Superior temporal gyrus (tissue), 1 donor: ENCODE measurements at regions not wholly inside any gene's neighbourhood (a gene's known extent, or its start where the extent isn't known, plus 50 kb on each side); places are given as distances from the start of the nearest gene placed in this dataset.
"Not testable (repeated sequence)": the region's sequence is repeated elsewhere in the genome, so short reads cannot be mapped to it uniquely, and the experiment has no call there.

Source experiments
- DNase-seq: peaks from one replicate; pipeline ENCODE4 v3.0.0-alpha.2; 2016; ENCODE audit errors: extremely low spot score

DNA sequence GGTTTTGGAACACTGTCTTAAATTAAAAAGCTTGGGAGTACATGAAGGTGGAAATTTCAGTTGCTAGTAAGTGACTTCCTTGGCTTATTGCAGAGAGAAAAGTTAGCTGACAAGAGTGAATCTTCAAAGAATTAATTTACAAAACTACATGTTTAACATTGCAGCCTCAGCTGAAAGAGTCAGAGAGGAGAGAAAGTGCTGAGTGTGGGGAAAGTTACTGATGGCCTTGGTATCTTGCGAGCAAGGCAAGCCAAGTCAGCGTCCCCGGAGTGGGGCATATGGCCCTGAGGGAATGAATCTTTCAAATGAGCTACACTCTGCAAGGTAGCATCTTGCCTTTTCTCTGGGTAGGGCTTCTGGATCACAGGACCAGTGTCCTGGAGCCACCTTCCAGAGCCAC is 131.3 kb downstream of the LPIN1 start:
- DNase-seq = no peak

DNA sequence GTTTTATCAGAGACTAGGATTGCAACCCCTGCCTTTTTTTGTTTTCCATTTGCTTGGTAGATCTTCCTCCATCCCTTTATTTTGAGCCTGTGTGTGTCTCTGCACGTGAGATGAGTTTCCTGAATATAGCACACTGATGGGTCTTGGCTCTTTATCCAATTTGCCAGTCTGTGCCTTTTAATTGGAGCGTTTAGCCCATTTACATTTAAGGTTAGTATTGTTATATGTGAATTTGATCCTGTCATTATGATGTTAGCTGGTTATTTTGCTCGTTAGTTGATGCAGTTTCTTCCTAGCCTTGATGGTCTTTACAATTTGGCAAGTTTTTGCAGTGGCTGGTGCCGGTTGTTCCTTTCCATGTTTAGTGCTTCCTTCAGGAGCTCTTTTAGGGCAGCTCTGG is 138.8 kb downstream of the LPIN1 start:
- not testable (repeated sequence) for DNase-seq

DNA sequence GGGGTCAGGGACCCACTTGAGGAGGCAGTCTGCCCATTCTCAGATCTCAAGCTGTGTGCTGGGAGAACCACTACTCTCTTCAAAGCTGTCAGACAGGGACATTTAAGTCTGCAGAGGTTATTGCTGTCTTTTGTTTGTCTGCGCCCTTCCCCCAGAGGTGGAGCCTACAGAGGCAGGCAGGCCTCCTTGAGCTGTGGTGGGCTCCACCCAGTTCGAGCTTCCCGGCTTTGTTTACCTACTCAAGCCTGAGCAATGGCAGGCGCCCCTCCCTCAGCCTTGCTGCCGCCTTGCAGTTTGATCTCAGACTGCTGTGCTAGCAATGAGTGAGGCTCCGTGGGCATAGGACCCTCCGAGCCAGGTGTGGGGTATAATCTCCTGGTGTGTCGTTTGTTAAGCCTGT is 140.5 kb downstream of the LPIN1 start:
- not testable (repeated sequence) for DNase-seq

DNA sequence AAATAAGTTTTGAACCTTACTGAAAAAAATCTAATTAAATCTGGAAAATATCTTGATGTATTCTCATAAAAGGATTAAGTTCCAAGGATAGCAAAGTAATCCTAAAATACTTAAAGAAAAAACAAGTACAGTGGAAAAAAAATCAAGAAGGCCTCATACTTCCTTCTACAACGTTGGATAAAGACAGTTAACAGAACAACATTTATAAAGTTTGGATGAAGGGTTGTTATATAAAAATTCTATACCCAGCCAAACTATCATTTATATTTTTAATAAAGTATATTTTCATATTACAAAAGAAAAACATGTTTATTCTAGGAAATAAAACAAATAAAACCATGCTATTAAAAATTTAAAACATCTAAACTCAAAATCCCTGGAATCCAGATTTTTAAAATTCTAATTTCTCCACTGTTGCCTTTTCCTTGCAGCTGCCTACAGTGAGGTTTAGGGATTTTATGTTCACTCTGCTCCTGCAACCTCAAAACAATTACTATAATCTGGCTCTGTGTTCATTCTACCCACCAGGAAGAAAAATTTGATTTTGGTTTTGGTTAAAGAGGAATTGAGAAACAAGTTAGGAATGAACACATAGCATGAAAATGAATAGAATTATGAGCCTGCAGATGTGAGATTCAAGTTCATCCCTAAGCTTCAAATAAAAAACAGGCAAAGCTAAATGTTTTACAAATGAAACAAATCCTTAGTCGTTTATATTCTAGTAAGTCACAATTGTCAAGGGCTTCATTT is 142.8 kb downstream of the LPIN1 start:
- DNase-seq = no peak

DNA sequence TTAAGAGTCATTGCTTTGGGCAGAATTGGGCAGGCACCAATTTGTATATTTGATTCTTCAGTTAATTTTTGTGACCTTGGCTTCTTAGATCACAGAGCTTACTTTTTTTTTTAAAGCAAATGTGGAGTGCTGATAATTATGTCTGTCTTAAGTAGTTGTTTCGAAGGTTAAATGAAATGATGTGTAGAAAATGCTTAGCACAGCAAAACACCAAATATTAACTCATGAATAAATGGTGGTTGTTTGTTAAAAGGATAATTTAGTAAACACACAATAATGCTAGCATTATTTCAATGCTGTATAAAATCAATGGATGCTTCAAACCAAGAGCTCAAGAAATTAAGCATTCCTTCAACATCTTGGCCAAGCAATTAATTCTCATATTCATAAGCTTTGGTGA is 143.4 kb downstream of the LPIN1 start:
- no peak for DNase-seq

DNA sequence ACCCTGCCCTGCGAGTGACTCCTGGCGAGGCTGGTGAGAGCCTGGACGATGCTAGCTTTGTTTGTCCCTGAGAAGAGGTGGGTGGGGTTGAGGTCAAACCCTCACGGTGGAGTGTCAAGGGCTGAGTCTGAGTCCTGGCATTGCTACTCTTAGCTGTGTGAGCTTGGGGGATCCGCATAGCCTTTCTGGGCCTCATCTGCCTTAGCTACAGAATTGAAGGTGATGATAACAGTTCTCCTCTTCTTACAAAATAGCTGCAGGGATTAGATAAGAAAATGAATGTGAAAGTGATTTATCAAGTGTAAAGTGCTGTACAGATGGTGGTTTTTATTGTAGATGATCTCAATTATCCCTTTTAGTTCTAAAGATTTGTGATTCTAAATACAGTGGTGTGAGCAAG is 144.6 kb downstream of the LPIN1 start:
- DNase-seq = no peak

DNA sequence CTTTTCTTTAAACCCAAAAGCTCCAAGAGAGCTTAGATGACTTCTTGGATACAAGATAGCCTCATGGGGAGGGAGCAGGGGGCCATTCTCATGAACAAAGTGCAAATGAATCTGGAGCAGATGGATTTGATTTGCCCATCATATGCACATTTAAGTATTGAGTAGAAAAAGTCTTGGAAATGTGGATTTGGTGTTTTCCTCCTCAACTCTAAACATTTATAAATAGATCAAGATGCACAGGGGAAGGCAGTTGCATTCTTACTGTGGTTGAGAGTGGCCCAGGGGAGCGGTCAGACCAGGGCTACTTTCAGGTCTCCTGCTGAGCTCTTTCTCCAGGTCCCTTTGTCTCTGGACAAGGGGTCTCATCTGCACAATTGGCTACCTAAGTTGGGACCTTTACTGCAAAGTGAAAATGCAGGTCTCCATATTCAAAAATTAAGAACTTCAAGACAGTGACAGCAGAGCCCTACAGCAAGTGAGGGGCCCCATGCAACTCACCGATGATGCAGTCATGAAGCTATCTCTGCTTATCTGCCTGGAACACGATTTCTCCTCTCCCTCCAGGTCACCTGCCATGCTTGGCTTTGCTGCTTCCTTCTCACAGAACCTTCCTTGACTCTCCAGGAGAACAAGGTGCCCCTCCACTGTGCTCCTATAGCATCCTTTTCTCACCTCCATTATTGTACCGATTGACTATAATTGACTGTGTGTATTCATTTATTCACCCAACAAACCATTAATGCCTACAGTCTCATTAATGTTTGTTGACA is 145.4 kb downstream of the LPIN1 start:
- no peak for DNase-seq

DNA sequence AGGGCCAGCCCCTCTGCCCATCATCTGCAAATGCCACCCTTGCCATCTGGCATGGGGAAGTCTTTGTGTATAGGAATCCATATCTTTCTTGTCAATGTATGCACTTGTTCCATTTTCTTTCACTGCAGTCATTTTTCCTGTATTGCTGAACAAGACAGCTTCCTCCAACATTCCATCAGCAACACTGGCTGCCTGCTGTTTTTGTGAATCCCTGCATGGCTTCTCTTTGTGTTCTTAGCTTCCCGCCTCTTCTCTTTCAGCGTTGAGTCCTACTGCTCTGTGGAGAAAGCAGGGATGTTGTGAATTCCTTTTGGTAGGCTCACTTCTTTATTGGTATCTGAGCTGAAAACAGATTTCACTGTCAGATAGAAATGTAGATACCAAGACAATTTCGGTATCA is 150.0 kb downstream of the LPIN1 start:
- no peak for DNase-seq

DNA sequence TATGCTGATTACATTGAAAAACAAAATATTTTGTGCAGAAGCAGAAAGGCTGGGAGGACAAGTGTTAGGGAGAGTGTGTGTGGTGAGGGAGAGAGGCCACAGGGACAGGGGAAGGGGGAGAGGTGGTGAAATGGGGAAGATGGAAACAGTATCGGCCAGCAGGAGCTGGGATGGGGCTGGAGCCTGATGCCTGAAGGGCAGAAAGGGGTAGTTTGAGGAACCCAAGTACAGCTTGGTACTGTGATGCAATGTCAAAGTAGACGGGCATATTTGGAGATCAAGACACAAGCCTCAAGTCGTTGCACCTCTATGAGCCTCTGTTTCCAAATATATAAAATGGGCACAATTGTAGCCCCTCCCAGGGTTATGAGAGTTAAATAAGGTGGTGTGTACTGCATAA is 152.1 kb downstream of the LPIN1 start:
- DNase-seq = no peak

DNA sequence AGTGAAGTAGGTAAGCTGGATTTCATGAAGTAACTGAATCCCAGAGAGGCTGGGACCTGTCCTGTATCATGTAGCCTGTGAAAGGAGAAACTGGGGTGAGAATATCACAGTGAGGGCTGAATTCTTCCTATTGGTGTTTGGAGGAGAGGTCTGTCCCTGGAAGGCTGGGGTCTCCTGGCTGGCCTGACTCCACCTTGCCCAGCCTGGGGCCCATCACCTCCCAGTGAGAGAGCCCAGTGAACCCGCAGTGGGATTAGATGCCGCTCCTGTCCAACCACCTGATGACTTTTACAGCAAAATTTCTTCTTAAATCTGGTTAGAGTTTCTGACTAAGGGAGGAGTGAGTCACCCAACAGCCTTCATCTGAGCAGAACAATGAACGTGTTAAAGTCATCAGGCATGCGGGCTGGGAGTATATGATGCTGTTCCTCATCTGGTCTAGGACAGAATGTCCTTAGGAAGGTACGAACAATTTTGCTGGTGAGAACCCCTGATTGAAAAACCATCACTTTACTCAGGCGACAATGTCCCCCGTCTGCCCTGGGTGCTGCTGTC is 152.9 kb downstream of the LPIN1 start:
- DNase-seq = no peak

DNA sequence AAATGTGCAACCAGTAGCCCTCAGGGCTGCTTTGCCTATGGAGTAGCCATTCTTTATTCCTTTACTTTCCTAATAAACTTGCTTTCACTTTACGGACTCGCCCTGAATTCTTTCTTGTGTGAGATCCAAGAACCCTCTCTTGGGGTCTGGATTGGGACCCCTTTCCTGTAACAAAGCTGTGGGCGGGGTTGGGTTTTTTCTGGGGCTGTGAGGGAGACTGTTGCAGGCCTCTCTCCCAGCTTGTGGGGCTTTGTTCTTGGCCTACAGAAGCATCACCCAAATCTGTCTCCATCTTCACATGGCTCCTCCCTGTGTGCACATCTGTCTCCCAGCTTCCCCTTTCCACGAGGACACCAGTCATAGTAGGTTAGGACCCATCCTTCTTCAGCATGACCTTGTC is 154.5 kb downstream of the LPIN1 start:
- DNase-seq = not testable (repeated sequence)

DNA sequence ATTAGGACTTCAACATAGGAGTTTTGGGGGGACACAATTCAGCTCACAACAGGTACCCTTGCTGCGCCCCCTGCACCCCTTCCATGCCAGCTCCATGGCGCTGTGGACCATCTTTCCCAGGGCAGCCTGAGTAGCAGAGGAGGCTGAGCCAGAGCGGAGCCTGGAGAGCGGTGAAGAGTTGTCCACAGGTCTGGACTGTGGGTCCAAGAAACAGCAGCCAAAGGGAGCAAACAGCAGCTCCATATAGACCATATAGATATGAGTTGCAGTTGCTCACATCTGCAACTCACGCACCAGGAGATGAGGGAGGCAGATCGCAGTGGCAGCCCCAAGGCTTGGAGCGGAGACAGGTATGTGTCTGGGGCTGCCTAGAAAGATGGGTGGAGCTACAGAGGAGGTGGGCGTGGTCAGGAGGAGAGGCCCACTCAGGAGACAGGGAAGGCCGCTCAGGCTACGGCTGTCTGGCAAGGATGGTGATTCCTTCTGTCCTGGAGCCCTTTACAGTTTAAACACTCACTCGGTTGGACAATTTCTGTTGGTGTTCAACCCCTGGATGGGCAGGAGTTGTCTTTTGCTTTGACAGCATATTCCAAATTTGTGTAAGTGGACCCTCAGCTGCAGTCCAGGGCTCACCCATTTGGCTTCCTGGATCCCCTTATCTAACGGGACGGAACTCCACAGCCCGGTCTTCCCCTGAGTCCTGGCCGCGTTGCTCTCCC is 155.1 kb downstream of the LPIN1 start:
- DNase-seq = no peak

DNA sequence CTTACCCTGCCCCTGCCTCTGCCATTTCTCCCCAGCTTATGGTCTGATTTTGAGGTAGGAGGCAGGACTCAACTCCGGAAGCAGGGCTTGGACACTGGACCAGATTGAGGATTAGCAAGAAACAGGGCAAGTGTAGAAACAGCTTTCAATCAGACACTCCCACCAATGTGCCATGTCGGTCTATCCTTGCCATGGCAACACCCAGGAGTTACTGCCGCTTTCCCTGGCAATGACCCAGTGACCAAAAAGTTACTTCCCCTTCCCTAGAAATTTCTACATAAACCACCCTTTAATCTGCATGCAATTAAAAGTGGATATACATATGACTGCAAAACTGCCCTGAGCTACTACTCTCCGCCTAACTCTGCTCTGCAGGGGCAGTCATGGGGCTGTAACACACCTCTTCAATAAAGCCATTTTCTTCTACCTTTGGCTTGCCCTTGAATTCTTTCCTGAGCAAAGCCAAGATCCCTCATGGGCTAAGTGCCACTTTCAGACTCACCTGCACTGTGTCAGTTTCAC is 156.7 kb downstream of the LPIN1 start:
- no peak for DNase-seq

DNA sequence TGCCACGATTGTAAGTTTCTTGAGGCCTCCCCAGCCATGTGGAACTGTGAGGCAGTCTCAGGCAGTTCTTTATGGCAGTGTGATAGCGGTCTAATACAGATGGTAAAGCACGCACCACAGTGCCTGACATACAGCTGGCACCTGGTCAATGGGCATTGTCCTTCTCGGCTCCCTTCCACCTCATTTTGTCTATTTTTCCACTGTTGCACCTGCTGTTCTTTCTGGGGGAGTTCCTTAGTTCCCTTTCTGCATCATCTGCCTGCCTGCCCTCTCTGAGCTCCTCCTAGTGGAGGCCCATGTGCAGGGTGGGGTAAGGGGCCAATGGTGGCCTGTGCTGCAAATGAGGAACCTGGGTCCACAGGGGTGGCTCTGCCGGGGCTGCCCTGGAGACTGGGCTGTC is 157.6 kb downstream of the LPIN1 start:
- DNase-seq = no peak

DNA sequence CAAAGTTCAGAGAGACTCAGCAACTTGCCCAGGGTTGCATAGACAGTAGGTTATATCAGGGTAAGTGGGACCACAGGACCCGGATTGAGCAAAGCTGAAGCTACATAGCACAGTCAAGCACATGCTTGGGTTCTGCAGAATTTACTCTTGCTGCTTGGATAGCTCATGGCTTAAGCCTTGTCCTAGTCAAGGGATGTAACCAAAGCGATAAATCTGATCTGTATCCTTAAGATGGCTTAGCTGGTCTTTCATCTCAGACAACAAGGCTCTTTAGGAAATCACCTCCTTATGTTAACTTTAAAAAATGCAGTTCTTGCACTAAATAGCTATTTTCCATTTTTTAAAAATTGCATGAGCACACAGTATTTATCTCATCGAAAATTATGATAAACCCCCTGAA is 158.5 kb downstream of the LPIN1 start:
- no peak for DNase-seq

DNA sequence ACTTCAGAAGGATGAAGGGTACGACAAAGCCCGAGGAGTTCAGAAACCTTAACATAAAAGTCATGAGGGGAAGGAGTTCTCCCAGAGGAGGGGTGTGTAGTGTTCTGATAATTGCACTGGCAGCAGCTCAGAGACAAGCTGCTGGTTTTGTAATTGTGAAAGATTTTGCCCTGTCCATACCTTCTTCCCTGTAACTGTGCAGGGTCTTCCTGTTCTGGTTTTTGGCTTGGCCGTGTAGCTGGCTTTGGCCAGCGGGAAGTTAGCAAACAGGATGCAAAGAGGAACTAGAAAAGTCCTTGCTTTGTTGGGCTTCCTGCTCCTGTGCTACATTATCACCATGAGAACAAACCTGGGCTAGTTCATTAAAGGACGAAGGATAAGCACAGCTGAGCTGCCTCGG is 160.8 kb downstream of the LPIN1 start:
- DNase-seq = no peak

DNA sequence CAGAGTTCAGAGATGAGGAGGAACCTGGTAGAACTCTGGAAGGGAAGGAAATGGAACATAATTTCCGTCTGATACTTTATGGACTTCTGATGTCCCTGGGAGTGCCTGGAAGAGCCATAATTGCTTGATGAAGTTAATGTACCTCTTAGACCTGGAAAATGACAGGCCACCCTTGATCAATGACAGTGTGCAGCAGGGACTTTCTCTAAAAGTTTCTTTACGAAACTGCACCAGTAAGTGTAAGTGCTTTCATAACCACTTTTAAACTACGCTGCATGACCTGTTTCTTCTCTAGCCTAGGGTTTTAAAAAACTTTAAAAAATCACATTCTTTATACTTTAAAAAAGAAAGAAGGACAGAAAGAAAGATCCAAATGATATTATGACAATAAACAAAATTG is 164.5 kb downstream of the LPIN1 start:
- DNase-seq = no peak

DNA sequence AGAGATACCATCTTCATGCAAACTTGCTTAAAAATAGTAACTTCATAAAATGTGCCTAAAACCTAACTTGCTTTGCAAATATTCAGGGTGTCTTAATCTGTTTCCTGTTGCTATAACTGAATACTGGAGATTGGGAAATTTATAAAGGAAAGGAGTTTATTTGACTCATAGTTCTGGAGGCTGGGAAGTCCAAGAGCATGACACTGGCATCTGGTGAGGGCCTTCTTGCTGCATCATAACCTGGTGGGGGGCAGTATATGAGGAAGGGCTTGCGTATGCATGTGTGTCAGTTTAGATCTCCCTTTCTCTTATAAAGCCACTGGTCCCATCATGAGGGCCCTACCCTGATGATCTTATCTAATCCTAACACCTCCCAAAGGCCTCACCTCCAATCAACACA is 166.5 kb downstream of the LPIN1 start:
- no peak for DNase-seq

DNA sequence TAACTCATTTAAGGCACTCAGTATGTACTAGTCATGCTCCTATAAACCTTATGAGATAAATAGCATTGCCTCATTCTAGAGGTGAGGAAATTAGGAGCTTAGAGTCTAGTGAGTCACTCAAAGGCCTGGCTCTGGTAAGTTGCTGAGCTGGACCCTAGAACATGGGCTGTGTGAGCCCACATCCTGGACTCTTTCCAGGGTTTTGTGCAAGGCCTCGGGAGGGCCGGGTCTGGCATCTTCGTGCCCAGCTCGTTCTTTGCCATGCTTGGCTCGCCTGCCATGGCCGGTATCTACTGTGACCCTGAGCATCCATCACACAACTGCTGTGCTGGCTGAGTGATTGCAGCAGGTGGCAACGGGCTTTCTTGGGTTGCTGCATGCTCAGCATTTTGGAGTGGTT is 168.0 kb downstream of the LPIN1 start:
- DNase-seq = no peak

DNA sequence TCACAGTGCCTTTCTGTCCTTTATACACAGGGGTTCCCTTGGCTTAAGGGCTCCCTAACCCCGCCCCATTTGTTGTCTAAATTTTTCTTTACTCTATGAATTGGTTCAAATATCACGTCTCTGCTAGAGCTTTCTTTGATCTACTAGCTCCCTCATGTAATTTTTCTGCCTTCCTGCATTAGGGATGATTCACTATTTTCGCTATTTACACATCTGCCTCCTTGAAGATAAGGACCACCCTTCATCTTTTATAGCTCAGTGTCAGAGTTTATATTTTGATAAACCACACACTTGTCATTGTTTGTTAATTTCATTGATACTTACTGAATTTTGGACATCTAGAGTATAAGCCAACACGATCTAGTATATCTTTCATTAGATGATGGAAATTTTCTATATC is 169.2 kb downstream of the LPIN1 start:
- DNase-seq = no peak

DNA sequence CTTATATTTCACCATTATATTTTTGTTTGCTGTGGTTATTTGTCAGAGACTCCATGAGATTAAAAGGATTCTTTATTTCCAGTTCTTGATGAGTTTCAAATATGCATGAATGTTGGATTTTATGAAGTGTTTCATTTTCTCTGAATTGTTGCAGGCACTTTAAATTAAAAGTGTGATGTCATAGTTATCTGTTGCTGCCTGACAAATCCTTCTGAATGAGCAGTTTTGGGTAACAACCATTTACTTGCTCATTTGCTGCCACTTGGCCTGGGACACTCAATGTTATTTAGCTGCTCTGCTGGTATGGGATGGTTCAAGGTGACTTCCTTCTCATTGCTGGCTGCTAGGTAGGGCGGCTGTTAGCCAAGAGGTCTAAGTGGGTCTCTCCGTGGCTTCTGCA is 173.5 kb downstream of the LPIN1 start:
- DNase-seq = no peak

DNA sequence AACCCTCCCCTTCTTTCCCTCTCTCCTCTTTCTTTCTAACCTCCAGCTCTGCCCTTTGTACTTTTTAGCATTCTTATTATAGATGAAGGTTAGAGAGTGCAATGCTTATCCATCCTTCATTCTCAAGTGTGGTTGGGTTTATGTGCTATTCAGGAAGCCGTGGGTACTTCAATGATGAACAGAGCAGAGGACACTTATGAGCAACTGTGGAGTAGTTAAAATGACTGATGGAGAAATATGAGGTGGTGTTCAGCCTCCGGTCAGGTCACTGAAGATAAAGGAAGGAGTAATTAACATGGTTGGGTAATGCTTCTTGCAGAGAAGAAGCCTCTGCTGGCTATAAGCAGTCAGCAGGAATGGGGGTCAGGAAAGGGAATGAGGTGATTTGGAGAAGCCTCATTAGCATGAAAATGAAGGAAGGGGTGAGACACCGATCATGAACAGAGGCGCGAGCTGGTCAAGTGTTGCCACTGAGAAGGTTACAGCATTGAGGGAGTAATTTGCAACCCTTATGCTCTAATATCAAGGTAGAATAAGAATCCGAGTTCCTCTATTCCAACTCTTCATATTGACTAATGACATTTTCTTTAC is 174.7 kb downstream of the LPIN1 start:
- no peak for DNase-seq
